Bone marrow (tissue), 2 donors: ENCODE measurements at regions not wholly inside any gene's neighbourhood (a gene's known extent, or its start where the extent isn't known, plus 50 kb on each side); places are given as distances from the start of the nearest gene placed in this dataset.

Source experiments
- DNase-seq, 2 donors: peaks; one replicate each; lab custom pipeline; 2025; lab: John Stamatoyannopoulos, UW

- DNase-seq, result no peak
These were observed 331.3 kb downstream of the KLF5 start for GRCh38 chr13:73390100-73390499.

DNA sequence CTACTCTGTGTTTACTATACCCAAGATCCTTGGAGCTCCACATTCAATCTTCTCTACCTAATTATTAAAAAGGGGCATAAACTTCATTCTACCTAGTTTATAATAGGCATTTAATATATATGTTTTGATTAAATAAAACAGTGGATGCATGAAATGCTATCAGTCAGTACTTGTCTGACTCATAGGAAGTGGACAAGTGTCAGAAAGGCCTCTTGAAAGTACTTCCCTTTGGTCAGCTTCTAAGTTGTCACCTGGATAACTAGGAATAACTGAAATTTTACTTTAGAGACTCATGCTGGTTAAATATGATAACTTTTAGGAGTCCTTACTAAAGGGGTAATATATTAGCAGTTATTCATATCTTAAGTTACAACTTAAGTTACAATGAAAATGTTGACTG lies 329.8 kb downstream of the KLF5 start:
- DNase-seq, result no peak

GRCh38 chr13:73387318-73387717 lies 328.5 kb downstream of the KLF5 start:
- DNase-seq, result no peak

DNA sequence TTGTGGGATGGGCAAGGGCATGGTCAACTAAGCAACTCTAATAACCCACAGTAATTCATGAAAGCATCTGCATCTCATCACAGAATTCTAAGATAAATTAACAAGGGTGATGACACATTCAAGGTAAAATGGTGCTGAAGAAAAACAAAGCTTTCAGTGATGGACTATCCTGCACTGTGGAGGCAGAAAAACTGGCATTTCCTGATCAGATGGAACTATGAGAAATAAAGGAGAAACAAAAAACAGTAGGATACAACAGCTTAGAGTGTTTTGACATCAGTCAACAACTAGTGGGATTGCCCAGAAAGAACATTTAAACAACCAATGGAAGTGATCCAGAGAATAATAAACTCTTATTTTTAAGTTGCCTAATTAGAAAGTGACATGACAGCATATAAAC lies 327.0 kb downstream of the KLF5 start:
- no peak for DNase-seq

GRCh38 chr13:73372666-73373627 lies 314.1 kb downstream of the KLF5 start:
- no peak for DNase-seq

DNA sequence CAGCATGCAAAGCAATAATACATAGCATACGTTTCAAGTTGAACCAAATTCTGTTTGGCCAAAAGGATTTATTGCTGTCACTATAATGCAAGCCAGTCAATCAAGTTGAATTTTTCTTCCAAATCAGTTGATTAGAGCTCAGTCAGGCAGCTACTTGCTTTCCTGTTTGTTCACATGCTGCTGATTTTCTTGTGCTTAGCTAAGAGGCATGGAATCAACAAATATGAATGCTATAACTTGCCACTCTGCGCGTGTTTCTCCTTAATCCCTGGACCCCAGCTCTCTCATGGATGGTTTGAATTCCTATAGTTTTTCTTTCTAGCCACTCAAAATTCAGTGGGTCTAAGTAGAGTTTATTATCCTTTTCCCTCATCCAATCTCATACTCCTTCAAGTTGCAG lies 311.3 kb downstream of the KLF5 start:
- no peak for DNase-seq

DNA sequence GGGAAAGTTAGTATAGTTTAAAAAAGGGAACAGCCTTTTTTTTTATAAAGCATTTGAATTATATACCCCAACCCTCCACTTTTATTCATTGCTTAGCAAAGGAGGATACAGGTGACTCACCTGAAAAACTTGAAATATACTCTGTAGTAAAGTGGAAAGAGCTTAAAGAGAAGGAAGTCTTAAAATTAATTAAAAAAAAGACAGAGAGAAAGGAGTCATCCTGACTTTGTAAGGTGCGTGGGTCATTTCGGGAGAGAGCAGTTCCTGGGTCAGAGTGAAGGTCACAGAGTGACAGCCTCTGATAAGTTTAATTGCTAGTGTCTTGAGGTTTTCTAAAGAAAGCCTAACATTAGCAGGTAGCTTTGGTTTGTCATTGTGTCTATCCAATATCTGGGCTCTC lies 310.3 kb downstream of the KLF5 start:
- no peak for DNase-seq

DNA sequence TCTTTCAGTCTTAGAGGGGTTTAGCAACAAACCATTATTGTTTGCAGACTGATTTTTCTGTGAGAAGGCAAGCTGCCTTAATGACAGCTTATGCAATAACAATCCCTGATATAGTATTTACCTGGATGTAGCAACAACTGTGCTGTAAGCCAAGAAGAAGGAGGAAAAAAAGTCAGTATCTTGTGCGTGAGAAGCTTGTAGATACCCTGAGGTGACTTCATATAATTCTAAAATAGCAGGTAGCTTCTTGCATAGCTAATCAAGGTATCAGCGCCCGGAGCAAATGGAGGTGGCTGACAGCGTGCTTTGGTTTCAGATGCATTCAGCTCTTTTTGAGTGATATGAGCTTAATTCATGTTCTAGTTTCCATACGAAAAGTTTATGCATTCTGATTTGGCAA lies 309.8 kb downstream of the KLF5 start:
- DNase-seq, result no peak

GRCh38 chr13:73367886-73368285 lies 309.1 kb downstream of the KLF5 start:
- DNase-seq, result no peak

- DNase-seq, result no peak
These were observed 307.4 kb downstream of the KLF5 start for GRCh38 chr13:73366241-73366640.

DNA sequence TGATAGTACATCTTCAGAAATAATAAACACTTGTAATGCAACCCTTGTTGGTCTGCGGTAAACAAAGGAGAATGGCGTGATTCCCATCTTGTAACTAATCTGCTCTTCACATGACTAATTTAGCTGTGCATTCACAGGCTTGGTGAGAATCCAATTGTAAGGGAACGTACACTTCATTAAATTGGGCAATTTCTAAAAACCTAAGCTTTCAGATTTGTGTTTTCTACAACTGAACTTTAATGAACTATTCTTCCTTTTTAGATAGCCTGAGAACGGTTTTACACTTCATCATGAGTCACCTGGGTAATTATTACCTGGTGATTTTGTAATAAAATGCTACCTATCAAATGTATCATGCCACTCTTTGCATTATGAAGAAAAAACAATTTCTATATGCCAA lies 306.9 kb downstream of the KLF5 start:
- DNase-seq, result no peak

DNA sequence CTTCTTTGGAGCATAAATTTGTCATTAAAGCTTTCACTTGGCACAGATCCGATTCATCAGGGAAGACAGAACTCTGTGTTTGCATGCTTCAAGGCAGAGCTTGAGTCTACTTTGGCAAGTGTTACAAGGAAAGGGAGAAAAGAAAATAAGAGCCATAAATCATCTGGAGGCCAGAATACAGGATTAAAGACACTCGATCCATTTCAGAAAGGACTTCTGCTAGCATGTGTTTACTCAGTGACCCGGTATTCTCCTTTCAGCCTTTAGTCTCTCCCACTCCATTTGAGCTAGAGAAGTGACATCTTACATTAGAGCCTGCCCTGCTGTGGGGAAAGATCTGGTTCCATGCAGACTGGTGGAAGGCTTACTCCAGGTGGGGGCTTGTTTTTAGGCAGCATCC lies 306.4 kb downstream of the KLF5 start:
- DNase-seq, result no peak

GRCh38 chr13:73364736-73365135 lies 305.9 kb downstream of the KLF5 start:
- no peak for DNase-seq

DNA sequence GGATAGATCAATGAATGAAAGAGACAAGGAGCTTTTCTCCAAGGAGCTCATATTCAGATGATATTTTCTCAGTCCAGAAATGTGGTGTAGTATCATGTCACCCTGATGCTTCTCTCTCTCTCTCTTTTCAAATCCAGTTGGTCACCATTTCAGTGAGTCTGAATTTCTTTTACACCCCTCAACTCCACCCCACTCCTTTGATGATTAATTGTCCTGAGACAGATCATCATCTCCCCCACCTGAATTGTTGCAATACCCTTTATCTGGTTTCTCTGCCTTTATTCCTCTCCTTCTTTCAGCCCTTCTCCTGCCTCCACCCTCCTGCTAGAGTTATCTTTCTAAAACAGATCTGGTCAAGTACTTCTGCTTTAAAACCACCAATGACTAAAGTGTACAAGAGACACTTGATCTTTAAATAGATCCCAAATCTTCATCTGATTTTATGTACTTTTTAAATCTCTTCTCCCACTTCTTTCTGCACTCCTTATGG lies 299.8 kb downstream of the KLF5 start:
- no peak for DNase-seq

DNA sequence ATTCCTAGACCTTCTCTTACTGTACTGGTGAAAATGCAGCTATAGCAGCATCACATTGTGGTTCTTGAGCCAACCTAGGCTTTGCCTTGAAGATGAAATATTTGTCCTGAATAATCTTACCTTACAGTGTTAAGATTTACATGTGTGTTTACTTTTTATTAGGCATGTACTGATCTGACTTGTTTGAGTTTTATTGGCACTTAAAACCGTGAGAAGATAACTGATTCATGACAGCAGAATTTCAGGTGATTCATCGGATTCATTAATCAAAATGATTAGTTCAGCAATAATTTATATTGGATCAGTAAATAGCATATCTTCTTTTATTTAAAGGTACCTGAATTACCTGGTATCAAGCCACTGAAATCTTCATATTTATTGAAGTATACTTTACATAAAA lies 296.3 kb downstream of the KLF5 start:
- no peak for DNase-seq

DNA sequence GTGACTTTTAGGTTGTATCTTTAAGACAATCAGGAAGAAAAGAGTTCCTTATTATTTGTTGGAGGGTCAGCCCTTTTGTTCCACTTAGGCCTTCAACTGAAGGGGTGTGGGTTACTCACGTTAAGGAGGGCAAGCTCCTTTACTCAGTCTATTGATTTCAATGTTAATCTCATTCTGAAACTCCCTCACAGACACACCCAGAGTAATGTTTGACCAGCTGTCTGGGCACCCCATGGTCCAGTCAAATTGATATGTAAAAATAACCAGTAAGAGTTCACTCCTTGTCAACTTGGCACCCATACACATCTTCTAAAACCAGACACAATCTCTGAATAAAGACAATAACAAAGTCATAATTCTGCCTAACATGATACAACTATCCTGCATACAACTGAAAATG lies 292.9 kb downstream of the KLF5 start:
- no peak for DNase-seq

GRCh38 chr13:73341748-73342147 lies 282.9 kb downstream of the KLF5 start:
- DNase-seq, result no peak

DNA sequence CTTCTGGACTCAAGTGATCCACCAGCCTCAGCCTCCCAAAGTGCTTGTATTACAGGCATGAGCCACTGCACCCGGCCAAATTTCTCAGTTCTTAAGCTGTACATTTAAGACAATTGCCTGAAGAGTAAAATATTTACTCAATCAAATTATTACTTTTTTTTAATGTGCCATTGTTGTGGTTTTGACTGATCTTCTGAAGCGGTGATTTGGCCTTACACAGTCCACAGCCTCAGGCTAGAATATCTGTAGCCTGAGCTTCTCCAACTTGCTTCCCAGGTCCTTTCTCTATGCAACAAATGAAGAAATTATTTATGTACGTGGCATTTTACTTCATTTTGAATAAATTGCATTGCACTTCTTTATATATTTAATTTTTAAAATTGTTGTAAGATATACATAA lies 281.3 kb downstream of the KLF5 start:
- DNase-seq, result no peak

- DNase-seq, result no peak
These were observed 280.3 kb downstream of the KLF5 start for GRCh38 chr13:73339086-73339485.

- no peak for DNase-seq
These were observed 279.6 kb downstream of the KLF5 start for GRCh38 chr13:73338389-73338788.

DNA sequence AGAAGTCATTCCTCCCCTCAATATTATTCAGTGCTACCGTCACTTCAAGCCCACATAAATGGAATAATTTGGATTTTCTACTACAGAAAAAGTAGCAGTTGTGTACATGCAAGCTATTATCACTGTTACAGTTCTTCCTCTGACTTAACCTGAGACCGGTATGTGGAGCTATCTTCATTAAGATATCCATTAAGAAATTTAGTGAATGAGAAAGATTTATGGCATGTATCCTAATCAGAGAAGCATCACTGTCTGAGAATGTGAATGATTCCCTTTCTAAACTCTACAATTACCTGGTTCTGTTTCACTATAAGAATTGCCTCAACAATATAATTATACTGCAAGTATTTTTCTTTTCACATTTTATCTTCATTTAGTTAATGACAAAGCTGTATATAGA lies 278.7 kb downstream of the KLF5 start:
- DNase-seq, result no peak

- no peak for DNase-seq
These were observed 278.0 kb downstream of the KLF5 start for GRCh38 chr13:73336773-73337172.

DNA sequence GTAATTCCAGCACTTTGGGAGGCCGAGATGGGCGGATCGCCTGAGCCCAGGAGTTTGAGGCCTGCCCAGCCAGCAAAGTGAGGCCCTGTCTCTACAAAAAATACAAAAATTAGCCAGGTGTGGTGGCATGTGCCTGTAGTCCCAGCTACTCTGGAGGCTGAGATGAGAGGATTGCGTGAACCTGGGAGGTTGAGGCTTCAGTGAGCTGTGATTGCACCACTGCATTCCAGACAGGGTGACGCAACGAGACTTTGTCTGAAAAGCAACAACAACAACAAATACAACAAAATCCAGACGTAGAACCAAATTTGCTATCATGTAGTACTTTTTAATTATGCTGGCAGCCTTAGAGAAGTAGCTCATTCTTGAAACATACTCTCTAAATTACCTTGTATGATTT lies 277.1 kb downstream of the KLF5 start:
- no peak for DNase-seq

DNA sequence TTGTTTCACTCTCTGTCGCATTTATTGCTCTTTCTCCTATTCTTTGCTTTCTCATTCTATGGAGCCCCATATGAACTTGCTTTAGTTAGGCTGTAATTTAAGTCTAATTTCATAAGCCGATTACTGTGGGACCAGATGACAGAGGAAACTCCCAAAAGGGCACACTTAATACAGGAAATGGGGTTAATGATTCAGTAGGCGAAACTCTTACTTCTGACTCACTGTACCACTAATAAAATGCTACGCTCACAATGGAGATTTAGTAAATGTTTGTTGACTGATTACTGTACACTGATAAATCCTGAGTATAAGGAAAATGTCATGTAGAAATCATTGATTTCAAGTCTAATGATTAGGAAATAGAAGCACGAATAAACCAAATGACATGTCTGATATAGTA lies 276.4 kb downstream of the KLF5 start:
- no peak for DNase-seq
